IMR-90 (cell line): ENCODE measurements at regions not wholly inside any gene's neighbourhood (a gene's known extent, or its start where the extent isn't known, plus 50 kb on each side); places are given as distances from the start of the nearest gene placed in this dataset.

Experiments used
- ATAC-seq: fragments of 200-7000 bp; cut with Tn5 transposase; 2 replicates; pipeline ENCODE4 v1.9.1; 2020; ENCODE audit warnings: low read depth, mild to moderate bottlenecking, moderate library complexity
- BruUV-seq: library from RNA; stranded (reverse); fragments of 400-500 nt; replicated peaks from 2 replicates; lab custom pipeline; 2021; lab: Mats Ljungman, UMichigan
- CTCF ChIA-PET: fragments of 300-600 bp; formaldehyde crosslinking; extraction: SDS; loops from one replicate; lab custom pipeline; 2021; ENCODE audit warnings: antibody characterized with exemption; lab: Yijun Ruan, JAX
- POLR2A ChIA-PET: fragments of 300-600 bp; sonication (Branson Sonifier 250); formaldehyde crosslinking; loops from one replicate; lab custom pipeline; 2022; ENCODE audit warnings: antibody characterized with exemption; ENCODE audit not compliant: unreplicated experiment; lab: Charles Lee
- DNase-seq: peaks from one replicate; pipeline ENCODE4 v3.0.0; 2013
- H2AFZ ChIP-seq: replicated peaks from 2 replicates; pipeline ENCODE3; 2013; ENCODE audit warnings: low read length, mild to moderate bottlenecking; ENCODE audit not compliant: poor library complexity
- H2AK5ac ChIP-seq: 2 replicates; pipeline ENCODE4 v1.6.1; 2013; ENCODE audit warnings: low read depth, low read length, inconsistent platforms
- H2AK9ac ChIP-seq: replicated peaks from 2 replicates; pipeline ENCODE3; 2013; ENCODE audit warnings: mild to moderate bottlenecking, low read depth, low read length, moderate library complexity; ENCODE audit not compliant: poor library complexity
- H2BK120ac ChIP-seq: 2 replicates; pipeline ENCODE4 v1.6.1; 2013; ENCODE audit warnings: low read depth, low read length, inconsistent platforms
- H2BK15ac ChIP-seq: 3 replicates; pipeline ENCODE4 v1.6.1; 2013; ENCODE audit warnings: low read depth, low read length, inconsistent platforms
- H2BK20ac ChIP-seq: 2 replicates; pipeline ENCODE4 v1.6.1; 2013; ENCODE audit warnings: low read depth, mild to moderate bottlenecking, inconsistent platforms, low read length, moderate library complexity
- H2BK5ac ChIP-seq: 2 replicates; pipeline ENCODE4 v1.6.1; 2013; ENCODE audit warnings: mild to moderate bottlenecking, low read depth, low read length, inconsistent platforms; ENCODE audit not compliant: poor library complexity, severe bottlenecking
- H3K14ac ChIP-seq: replicated peaks from 2 replicates; pipeline ENCODE4 v1.6.1; 2013; ENCODE audit warnings: low read depth, low read length, inconsistent platforms
- H3K18ac ChIP-seq: 2 replicates; pipeline ENCODE4 v1.6.1; 2013; ENCODE audit warnings: low read depth, low read length, control low read depth
- H3K23ac ChIP-seq: 2 replicates; pipeline ENCODE4 v1.6.1; 2013; ENCODE audit warnings: low read depth, low read length, inconsistent platforms
- H3K27ac ChIP-seq: 2 replicates; pipeline ENCODE4 v1.5.1; 2013; ENCODE audit warnings: mild to moderate bottlenecking, control low read depth, low read length; ENCODE audit not compliant: insufficient read depth
- H3K27me3 ChIP-seq: 2 replicates; pipeline ENCODE4 v1.6.1; 2013; ENCODE audit warnings: low read length; ENCODE audit not compliant: control insufficient read depth, insufficient read depth
- H3K36me3 ChIP-seq: 2 replicates; pipeline ENCODE4 v1.6.1; 2013; ENCODE audit warnings: low read length, mixed read lengths; ENCODE audit not compliant: control insufficient read depth, insufficient read depth
- H3K4ac ChIP-seq: 2 replicates; pipeline ENCODE4 v1.6.1; 2013; ENCODE audit warnings: low read depth, low read length, inconsistent platforms
- H3K4me1 ChIP-seq: 2 replicates; pipeline ENCODE4 v1.6.1; 2013; ENCODE audit warnings: low read length, mixed read lengths; ENCODE audit not compliant: control insufficient read depth, insufficient read depth
- H3K4me2 ChIP-seq: 2 replicates; pipeline ENCODE4 v1.6.1; 2013; ENCODE audit warnings: low read depth, mild to moderate bottlenecking, control low read depth, low read length, moderate library complexity
- H3K4me3 ChIP-seq: 2 replicates; pipeline ENCODE4 v1.5.1; 2013; ENCODE audit warnings: low read depth, mild to moderate bottlenecking, control low read depth, low read length, moderate library complexity; ENCODE audit not compliant: insufficient read depth
- H3K56ac ChIP-seq: 2 replicates; pipeline ENCODE4 v1.6.1; 2013; ENCODE audit warnings: low read length, inconsistent platforms; ENCODE audit not compliant: insufficient read depth; ENCODE audit errors: extremely low read depth
- H3K79me1 ChIP-seq, 2 experiments: 2 replicates each; pipeline ENCODE4 v1.6.1; 2013; ENCODE audit warnings: low read length in 2 of 2, inconsistent platforms in 1 of 2, low read depth in 1 of 2
- H3K9ac ChIP-seq: 2 replicates; pipeline ENCODE4 v1.6.1; 2013; ENCODE audit warnings: low read depth, low read length, control low read depth
- H3K9me1 ChIP-seq: 2 replicates; pipeline ENCODE4 v1.6.1; 2013; ENCODE audit warnings: low read length, inconsistent platforms; ENCODE audit not compliant: insufficient read depth
- H3K9me3 ChIP-seq: 2 replicates; pipeline ENCODE4 v1.6.1; 2013; ENCODE audit warnings: low read length; ENCODE audit not compliant: control insufficient read depth, insufficient read depth
- H4K20me1 ChIP-seq: 2 replicates; pipeline ENCODE4 v1.6.1; 2013; ENCODE audit warnings: low read length, inconsistent platforms; ENCODE audit not compliant: insufficient read depth
- H4K5ac ChIP-seq: 2 replicates; pipeline ENCODE4 v1.6.1; 2013; ENCODE audit warnings: mild to moderate bottlenecking, low read depth, low read length, control low read depth
- H4K8ac ChIP-seq, 2 experiments: 2 replicates each; pipeline ENCODE4 v1.6.1; 2013; ENCODE audit warnings: low read depth in 2 of 2, low read length in 2 of 2, control low read depth in 1 of 2, inconsistent platforms in 1 of 2
- H4K91ac ChIP-seq: 2 replicates; pipeline ENCODE4 v1.6.1; 2013; ENCODE audit warnings: low read depth, low read length, inconsistent platforms; ENCODE audit not compliant: insufficient read depth
- BHLHE40 ChIP-seq: fragments of 150-350 bp; IDR thresholded peaks from 2 replicates; pipeline ENCODE4 v1.6.1; 2016; ENCODE audit warnings: mild to moderate bottlenecking, low read depth, low read length
- CEBPB ChIP-seq: IDR thresholded peaks from 2 replicates; pipeline ENCODE4 v1.6.1; 2012; ENCODE audit warnings: low read depth, low read length, improper control_type of control experiment
- CHD1 ChIP-seq: IDR thresholded peaks from 2 replicates; pipeline ENCODE4 v1.6.1; 2012; ENCODE audit warnings: low read depth, low read length, improper control_type of control experiment
- CTCF ChIP-seq: conservative IDR thresholded peaks from 2 replicates; pipeline ENCODE4 v1.5.1; 2012; ENCODE audit warnings: mild to moderate bottlenecking, low read depth, low read length, improper control_type of control experiment
- FOS ChIP-seq: fragments of 150-350 bp; IDR thresholded peaks from 2 replicates; pipeline ENCODE4 v1.6.1; 2016; ENCODE audit warnings: low read depth, low read length
- MAFK ChIP-seq: IDR thresholded peaks from 2 replicates; pipeline ENCODE4 v1.6.1; 2012; ENCODE audit warnings: low read depth, low read length, improper control_type of control experiment
- MAZ ChIP-seq: IDR thresholded peaks from 2 replicates; pipeline ENCODE4 v1.6.1; 2012; ENCODE audit warnings: low read depth, mild to moderate bottlenecking, low read length, improper control_type of control experiment, moderate library complexity, borderline replicate concordance
- MXI1 ChIP-seq: IDR thresholded peaks from 2 replicates; pipeline ENCODE4 v1.6.1; 2012; ENCODE audit warnings: low read depth, mild to moderate bottlenecking, low read length, moderate library complexity, borderline replicate concordance
- NFE2L2 ChIP-seq: fragments of 150-350 bp; IDR thresholded peaks from 2 replicates; pipeline ENCODE4 v1.6.1; 2016; ENCODE audit warnings: low read depth, mild to moderate bottlenecking, low read length
- POLR2A ChIP-seq: IDR thresholded peaks from 2 replicates; pipeline ENCODE4 v1.6.1; 2012; ENCODE audit warnings: mild to moderate bottlenecking, low read depth, low read length
- RAD21 ChIP-seq: IDR thresholded peaks from 2 replicates; pipeline ENCODE4 v1.6.1; 2012; ENCODE audit warnings: low read length, improper control_type of control experiment
- RCOR1 ChIP-seq: IDR thresholded peaks from 2 replicates; pipeline ENCODE4 v1.6.1; 2012; ENCODE audit warnings: mild to moderate bottlenecking, low read length, improper control_type of control experiment; ENCODE audit not compliant: insufficient replicate concordance
- RFX5 ChIP-seq: IDR thresholded peaks from 2 replicates; pipeline ENCODE4 v1.8.0; 2012; ENCODE audit warnings: low read depth, mild to moderate bottlenecking, low read length, moderate library complexity
- SMC3 ChIP-seq: fragments of 150-350 bp; IDR thresholded peaks from 2 replicates; pipeline ENCODE4 v1.6.1; 2016; ENCODE audit warnings: low read depth, mild to moderate bottlenecking, antibody characterized with exemption, low read length, moderate library complexity
- WGBS, 2 experiments: methylation state at CpG; one replicate each; pipeline versions ENCODE4 v1.1.5 to v1.1.7; 2013; ENCODE audit warnings: missing lambda C conversion rate in 2 of 2; ENCODE audit not compliant: insufficient read length in 1 of 2; ENCODE audit errors: extremely low coverage in 2 of 2; 5-methylcytosine and 5-hydroxymethylcytosine counted together
- dilution Hi-C: fragments of 300-500 bp; cut with HindIII; formaldehyde crosslinking; loops from one replicate; pipeline ENCODE4 v1.14.3; 2018; ENCODE audit warnings: low sequenced_read_pairs; ENCODE audit not compliant: unreplicated experiment
- in situ Hi-C: fragments of 300-500 bp; cut with MboI; formaldehyde crosslinking; loops from 3 replicates; pipeline ENCODE4 v1.14.3; 2019; ENCODE audit warnings: low sequenced_read_pairs, inconsistent platforms, mixed read lengths
- intact Hi-C: fragments of 100-400 bp; cut with micrococcal nuclease; formaldehyde crosslinking; loops from 2 replicates; pipeline ENCODE4 v1.10.0; 2022
- TF ChIP-seq, protein P1 (sequence below): fragments of 150-350 bp; IDR thresholded peaks from 2 replicates; pipeline ENCODE4 v1.6.1; 2016; ENCODE audit warnings: low read depth, mild to moderate bottlenecking, low read length, moderate library complexity, borderline replicate concordance
- TF ChIP-seq, protein P2 (sequence below): fragments of 150-350 bp; IDR thresholded peaks from 2 replicates; pipeline ENCODE4 v1.6.1; 2017; ENCODE audit warnings: mild to moderate bottlenecking, antibody characterized with exemption, low read length, low read depth

DNA sequence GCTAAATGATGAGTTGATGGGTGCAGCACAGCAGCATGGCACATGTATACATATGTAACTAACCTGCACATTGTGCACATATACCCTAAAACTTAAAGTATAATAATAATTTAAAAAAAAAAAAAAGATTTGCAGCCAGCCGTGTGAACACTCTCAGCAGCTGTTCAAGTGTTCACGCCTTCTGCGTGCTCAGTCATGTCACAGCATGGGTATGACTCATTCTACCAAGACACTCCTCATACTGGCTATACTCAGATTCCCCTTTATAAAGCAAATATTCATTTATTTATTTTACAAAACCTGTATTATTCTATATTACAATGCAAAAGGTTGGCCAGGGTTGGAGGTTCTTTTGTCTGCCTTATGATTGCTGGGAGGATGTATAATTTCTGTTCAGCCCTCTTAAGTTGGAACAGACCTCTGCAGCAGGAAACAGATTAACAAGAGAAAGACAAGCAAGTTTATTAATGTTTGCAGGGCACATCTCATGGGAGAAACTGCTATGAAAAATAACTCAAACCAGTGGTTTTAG is 1230.6 kb upstream of the CHAC2 start:
- no peak overlapping the region; the same call in 1 of the 2 replicates for H3K56ac ChIP-seq
- H3K18ac ChIP-seq = peak overlapping the region; percentile 97
- WGBS, 2 experiments = no CpG with 5 or more reads among the region's 3 CpGs
- H3K14ac ChIP-seq = no peak overlapping the region
- H4K20me1 ChIP-seq = no peaks in the 10 kb centered on the region
- peak overlapping the region; percentile 68 to 83; a peak in 3 of 4 replicates for H4K8ac ChIP-seq
- peak overlapping the region; percentile 88 for H2BK20ac ChIP-seq
- H3K27me3 ChIP-seq = no peaks in the 10 kb centered on the region
- peaks cover 15% of the 10 kb centered on the region for H3K4me1 ChIP-seq
- intact Hi-C loops = loop anchor here (5.0 to 10.0 kb wide), 4 partner anchors 112 to 2002 kb away; no protein-coding TSS in a partner anchor
- no peak overlapping the region for H2AK9ac ChIP-seq
- H3K4me3 ChIP-seq = no peak overlapping the region
- no peaks in the 10 kb centered on the region for H3K9me3 ChIP-seq
- no peaks in the 10 kb centered on the region for H3K79me1 ChIP-seq
- H3K9ac ChIP-seq = no peak overlapping the region
- dilution Hi-C loops = no loop called here
- in situ Hi-C loops = no loop called here
- H3K23ac ChIP-seq = 0 out of 2 replicates have a peak overlapping the region, but pooled peaks have one; percentile 45
- H2AK5ac ChIP-seq = 0 out of 2 replicates have a peak overlapping the region, but pooled peaks have one; percentile 62
- H2BK15ac ChIP-seq = peak overlapping the region; percentile 100
- peak overlapping the region; percentile 52; the same call in 1 of the 2 replicates for H3K4ac ChIP-seq
- CTCF ChIA-PET = interaction anchor here (0.6 kb wide), 1 partner anchor 24 kb away, joined by 3 read pairs; no protein-coding TSS in a partner anchor
- BruUV-seq = no TSS peak
- H2BK120ac ChIP-seq = peak overlapping the region; percentile 92
- no peaks in the 10 kb centered on the region for H3K36me3 ChIP-seq
- H3K4me2 ChIP-seq = no peak overlapping the region
- H3K27ac ChIP-seq = peak overlapping the region; percentile 23; the same call in 1 of the 2 replicates
- no peaks in the 10 kb centered on the region; the same call in 1 of the 2 replicates for H3K9me1 ChIP-seq
- ATAC-seq = no peak
- peak; percentile 51 for DNase-seq
- no peak overlapping the region for H2AFZ ChIP-seq
- POLR2A ChIA-PET = no interaction called here
- H2BK5ac ChIP-seq = peak overlapping the region; percentile 46
- peak overlapping the region; percentile 89 for H4K91ac ChIP-seq
- TF ChIP-seq, protein P1, sequence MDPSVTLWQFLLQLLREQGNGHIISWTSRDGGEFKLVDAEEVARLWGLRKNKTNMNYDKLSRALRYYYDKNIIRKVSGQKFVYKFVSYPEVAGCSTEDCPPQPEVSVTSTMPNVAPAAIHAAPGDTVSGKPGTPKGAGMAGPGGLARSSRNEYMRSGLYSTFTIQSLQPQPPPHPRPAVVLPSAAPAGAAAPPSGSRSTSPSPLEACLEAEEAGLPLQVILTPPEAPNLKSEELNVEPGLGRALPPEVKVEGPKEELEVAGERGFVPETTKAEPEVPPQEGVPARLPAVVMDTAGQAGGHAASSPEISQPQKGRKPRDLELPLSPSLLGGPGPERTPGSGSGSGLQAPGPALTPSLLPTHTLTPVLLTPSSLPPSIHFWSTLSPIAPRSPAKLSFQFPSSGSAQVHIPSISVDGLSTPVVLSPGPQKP = no peak
- TF ChIP-seq BHLHE40 (no peak), CEBPB (no peak), SMC3 (no peak), RCOR1 (no peak), NFE2L2 (no peak), CHD1 (no peak), MAZ (no peak), FOS (no peak), RFX5 (no peak), RAD21 (no peak), POLR2A (no peak), MAFK (no peak), MXI1 (no peak), CTCF (no peak)
- TF ChIP-seq, protein P2, sequence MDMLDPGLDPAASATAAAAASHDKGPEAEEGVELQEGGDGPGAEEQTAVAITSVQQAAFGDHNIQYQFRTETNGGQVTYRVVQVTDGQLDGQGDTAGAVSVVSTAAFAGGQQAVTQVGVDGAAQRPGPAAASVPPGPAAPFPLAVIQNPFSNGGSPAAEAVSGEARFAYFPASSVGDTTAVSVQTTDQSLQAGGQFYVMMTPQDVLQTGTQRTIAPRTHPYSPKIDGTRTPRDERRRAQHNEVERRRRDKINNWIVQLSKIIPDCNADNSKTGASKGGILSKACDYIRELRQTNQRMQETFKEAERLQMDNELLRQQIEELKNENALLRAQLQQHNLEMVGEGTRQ = no peak
- H4K5ac ChIP-seq = peak overlapping the region; percentile 90; the same call in 1 of the 2 replicates
